Upper lobe of left lung (tissue), 6 donors: ENCODE measurements at regions not wholly inside any gene's neighbourhood (a gene's known extent, or its start where the extent isn't known, plus 50 kb on each side); places are given as distances from the start of the nearest gene placed in this dataset.

Source experiments
- ATAC-seq, 2 donors: fragments of 200-7000 bp; cut with Tn5 transposase; one replicate each; pipeline ENCODE4 v1.9.1; 2022; ENCODE audit warnings: mild to moderate bottlenecking in 2 of 2, moderate library complexity in 2 of 2; ENCODE audit not compliant: low FRiP score in 2 of 2
- DNase-seq, 2 donors: peaks; one replicate each; pipeline ENCODE4 v3.0.0-alpha.2; 2019 to 2020
- H3K27ac ChIP-seq, 4 donors: fragments of 200-600 bp; sonication (generic); one replicate each; pipeline ENCODE4 v1.5.1; 2016 to 2019
- H3K27me3 ChIP-seq, 4 donors: fragments of 200-600 bp; sonication (generic); one replicate each; pipeline ENCODE4 v1.5.1; 2017 to 2019
- H3K36me3 ChIP-seq, 4 donors: fragments of 200-600 bp; sonication (generic); one replicate each; pipeline ENCODE4 v1.5.1; 2016 to 2019
- H3K4me1 ChIP-seq, 4 donors: fragments of 200-600 bp; sonication (generic); one replicate each; pipeline ENCODE4 v1.5.1; 2018 to 2019
- H3K4me3 ChIP-seq, 4 donors: fragments of 200-600 bp; sonication (generic); one replicate each; pipeline ENCODE4 v1.5.1; 2017 to 2019; ENCODE audit warnings: mild to moderate bottlenecking in 2 of 4, moderate library complexity in 1 of 4
- H3K9me3 ChIP-seq, 4 donors: fragments of 200-600 bp; sonication (generic); one replicate each; pipeline ENCODE4 v1.5.1; 2018 to 2019
- EP300 ChIP-seq, 4 donors: sonication (generic); formaldehyde crosslinking; IDR thresholded peaks; one replicate each; pipeline ENCODE4 v1.5.1; 2017; ENCODE audit warnings: antibody characterized with exemption in 4 of 4, control low read depth in 2 of 4
- POLR2A ChIP-seq, 4 donors: fragments of 450-650 bp; IDR thresholded peaks; one replicate each; pipeline ENCODE4 v1.5.1; 2016 to 2017; ENCODE audit warnings: antibody characterized with exemption in 4 of 4, mild to moderate bottlenecking in 2 of 4
- POLR2AphosphoS5 ChIP-seq, 2 donors: sonication (generic); formaldehyde crosslinking; IDR thresholded peaks; one replicate each; pipeline ENCODE4 v1.5.1; 2017; ENCODE audit warnings: antibody characterized with exemption in 2 of 2
- WGBS, 2 donors: methylation state at CpG; one replicate each; pipeline ENCODE4 v1.1.5; 2017 to 2018; 5-methylcytosine and 5-hydroxymethylcytosine counted together
- TF ChIP-seq, protein P1 (sequence below), 6 experiments: fragments of 450-650 bp in 4 of 6; fragments of 200-600 bp in 2 of 6; sonication (generic) in 2 of 6; IDR thresholded peaks; one replicate each; pipeline ENCODE4 v1.5.1; 2016 to 2019; ENCODE audit warnings: antibody characterized with exemption in 6 of 6
- donor health status: DM: no; HTN: no; CAD: no; lungs with moderate emphysema.
- donor health status: DM: no; HTN: yes; CAD: no; lungs with severe emphysema.

DNA sequence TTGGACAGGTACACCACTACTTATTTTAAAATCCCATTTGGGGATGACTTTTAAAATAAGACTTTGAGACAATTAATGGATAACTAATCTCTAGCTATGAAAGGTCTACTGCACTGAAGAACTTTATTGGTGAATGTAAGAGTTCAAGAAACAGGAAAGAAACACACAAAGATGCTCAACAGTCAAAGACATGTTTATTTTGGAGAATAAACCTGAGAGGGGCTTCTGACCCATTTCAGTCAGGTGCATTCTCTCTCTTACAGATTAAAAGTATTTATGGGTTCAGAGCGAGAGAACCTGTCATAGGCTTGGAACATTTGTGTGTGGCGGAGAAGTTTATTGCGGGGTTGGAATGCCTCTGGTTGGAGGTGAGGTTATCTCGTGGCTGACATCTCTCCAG is 94.3 kb upstream of the USP29 start:
- no peak overlapping the region for H3K4me3 ChIP-seq
- H3K9me3 ChIP-seq, result peaks cover 0 to 5% (median 0%) of the 10 kb centered on the region in 4 donors
- no peaks in the 10 kb centered on the region for H3K36me3 ChIP-seq
- ATAC-seq (no peak), DNase-seq (no peak)
- no peaks in the 10 kb centered on the region for H3K27me3 ChIP-seq
- whole genome bisulfite sequencing, 2 donors, result 74 to 80% methylated on average over 4 of the region's 4 CpGs
- TF ChIP-seq POLR2A (IDR thresholded peaks at IDR 0.05) (no peak), POLR2AphosphoS5 (IDR thresholded peaks at IDR 0.05) (no peak), EP300 (IDR thresholded peaks at IDR 0.05) (no peak)
- TF ChIP-seq, protein P1, sequence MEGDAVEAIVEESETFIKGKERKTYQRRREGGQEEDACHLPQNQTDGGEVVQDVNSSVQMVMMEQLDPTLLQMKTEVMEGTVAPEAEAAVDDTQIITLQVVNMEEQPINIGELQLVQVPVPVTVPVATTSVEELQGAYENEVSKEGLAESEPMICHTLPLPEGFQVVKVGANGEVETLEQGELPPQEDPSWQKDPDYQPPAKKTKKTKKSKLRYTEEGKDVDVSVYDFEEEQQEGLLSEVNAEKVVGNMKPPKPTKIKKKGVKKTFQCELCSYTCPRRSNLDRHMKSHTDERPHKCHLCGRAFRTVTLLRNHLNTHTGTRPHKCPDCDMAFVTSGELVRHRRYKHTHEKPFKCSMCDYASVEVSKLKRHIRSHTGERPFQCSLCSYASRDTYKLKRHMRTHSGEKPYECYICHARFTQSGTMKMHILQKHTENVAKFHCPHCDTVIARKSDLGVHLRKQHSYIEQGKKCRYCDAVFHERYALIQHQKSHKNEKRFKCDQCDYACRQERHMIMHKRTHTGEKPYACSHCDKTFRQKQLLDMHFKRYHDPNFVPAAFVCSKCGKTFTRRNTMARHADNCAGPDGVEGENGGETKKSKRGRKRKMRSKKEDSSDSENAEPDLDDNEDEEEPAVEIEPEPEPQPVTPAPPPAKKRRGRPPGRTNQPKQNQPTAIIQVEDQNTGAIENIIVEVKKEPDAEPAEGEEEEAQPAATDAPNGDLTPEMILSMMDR (IDR thresholded peaks at IDR 0.05), result no peak
- H3K27ac ChIP-seq, result no peak overlapping the region
- H3K4me1 ChIP-seq, result no peaks in the 10 kb centered on the region

DNA sequence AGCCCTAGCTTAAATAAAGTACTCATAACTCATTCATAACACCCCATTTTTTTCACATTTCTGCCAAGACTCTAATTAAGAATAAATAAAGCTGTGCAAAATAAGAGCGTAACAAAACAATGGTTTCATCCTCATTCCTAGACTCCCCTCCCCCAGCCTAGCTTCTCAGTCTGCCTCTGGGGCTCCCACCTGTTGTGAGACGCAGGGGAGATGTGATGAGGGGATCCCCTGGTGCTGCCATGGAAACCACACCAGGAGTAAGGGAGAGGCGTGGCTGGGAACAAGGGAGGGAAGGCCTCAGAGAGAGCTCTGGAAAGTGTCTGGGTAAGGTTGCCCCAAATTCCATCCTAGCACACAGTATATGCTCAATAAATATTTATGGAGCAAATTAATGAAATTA is 93.3 kb upstream of the USP29 start:
- H3K4me1 ChIP-seq, result no peaks in the 10 kb centered on the region
- 56 to 85% methylated on average over 3 of the region's 3 CpGs for WGBS, 2 donors
- H3K27me3 ChIP-seq, result no peaks in the 10 kb centered on the region
- no peak overlapping the region for H3K4me3 ChIP-seq
- H3K27ac ChIP-seq, result no peak overlapping the region
- TF ChIP-seq, protein P1 (IDR thresholded peaks at IDR 0.05), result no peak
- TF ChIP-seq POLR2AphosphoS5 (IDR thresholded peaks at IDR 0.05) (no peak), EP300 (IDR thresholded peaks at IDR 0.05) (no peak), POLR2A (IDR thresholded peaks at IDR 0.05) (no peak)
- DNase-seq, result no peak
- H3K9me3 ChIP-seq, result peaks cover 0 to 9% (median 0%) of the 10 kb centered on the region in 4 donors
- ATAC-seq, result no peak
- H3K36me3 ChIP-seq, result no peaks in the 10 kb centered on the region

DNA sequence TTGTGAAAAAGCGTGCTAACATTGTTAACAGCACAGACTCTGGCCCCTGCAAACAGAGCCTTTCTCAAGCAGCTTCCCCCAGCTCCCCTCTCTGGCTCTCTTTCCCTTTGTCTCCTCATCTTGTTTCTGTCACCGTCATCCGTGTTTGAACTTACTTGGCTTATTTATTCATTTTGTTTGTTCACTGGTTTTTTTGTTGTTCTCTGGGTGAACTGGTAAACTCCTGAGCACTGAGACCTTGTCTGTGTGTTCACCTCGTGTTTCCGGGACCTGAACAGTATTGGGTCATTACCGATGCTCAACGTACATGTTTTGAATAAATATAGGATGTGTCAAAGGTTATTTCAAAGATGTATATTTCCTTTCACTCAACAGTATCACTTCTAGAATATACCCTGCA is 92.4 kb upstream of the USP29 start:
- ATAC-seq, result no peak
- Histone ChIP-seq H3K27me3 (no peaks in the 10 kb centered on the region), H3K4me3 (no peak overlapping the region), H3K27ac (no peak overlapping the region), H3K9me3 (peaks cover 0 to 9% (median 0%) of the 10 kb centered on the region in 4 donors), H3K36me3 (no peaks in the 10 kb centered on the region), H3K4me1 (no peaks in the 10 kb centered on the region)
- no peak for DNase-seq
- 69 to 70% methylated on average over 7 of the region's 7 CpGs for WGBS, 2 donors
- TF ChIP-seq, protein P1 (IDR thresholded peaks at IDR 0.05), result no peak
- TF ChIP-seq POLR2A (IDR thresholded peaks at IDR 0.05) (no peak), EP300 (IDR thresholded peaks at IDR 0.05) (no peak), POLR2AphosphoS5 (IDR thresholded peaks at IDR 0.05) (no peak)

DNA sequence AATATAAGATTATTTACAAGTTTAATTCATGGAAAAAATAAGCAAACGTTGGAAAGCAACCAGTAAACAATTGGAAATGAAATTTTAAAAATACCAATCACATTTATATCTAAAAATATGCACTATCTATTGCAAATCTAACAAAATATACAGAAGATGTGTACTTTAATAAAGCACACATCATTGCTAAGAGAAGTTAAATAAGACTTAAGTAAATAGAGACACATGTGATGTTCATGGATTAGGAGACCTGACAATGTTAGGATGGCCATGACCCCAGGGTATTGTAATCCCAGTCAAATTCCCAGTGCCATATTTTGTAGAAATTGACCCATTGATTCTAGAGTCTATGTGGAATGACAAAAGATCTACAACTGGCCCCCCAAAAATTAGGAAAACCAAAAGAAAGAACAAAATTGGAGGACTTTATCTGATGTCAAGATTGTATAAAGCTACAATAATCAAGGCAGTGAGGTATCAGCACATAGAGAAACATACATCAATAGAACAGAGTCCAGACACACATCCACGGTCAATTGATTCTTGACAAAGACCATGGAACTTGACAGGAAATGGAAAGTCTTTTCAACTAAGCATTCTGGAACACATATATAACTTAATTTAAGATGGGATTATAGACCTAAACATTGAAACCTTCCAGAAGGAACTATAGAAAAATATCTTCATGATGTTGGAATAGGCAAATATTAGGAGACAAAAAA is 90.8 kb upstream of the USP29 start:
- TF ChIP-seq, protein P1 (IDR thresholded peaks at IDR 0.05), result no peak
- TF ChIP-seq POLR2A (IDR thresholded peaks at IDR 0.05), result no peak
- TF ChIP-seq POLR2AphosphoS5 (IDR thresholded peaks at IDR 0.05), result no peak
- no peak for TF ChIP-seq EP300 (IDR thresholded peaks at IDR 0.05)

DNA sequence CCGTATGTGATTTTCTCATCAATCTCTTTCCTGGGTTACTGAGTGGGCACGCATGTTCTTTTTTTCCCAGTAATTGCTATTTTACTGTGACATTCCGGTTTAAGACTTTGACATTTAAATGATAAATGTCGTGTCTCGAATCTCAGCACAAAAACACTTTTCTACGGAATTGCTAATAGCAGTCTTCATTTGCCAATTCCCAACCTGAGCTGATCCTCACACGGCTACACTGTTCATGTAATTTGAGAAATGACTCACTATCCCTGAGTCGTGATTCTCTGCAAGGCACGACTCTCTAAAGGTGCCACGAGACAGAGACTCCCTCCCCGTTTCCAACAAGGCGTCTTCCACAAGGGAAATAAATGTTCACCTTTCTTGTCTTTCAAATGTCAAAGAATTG is 88.7 kb upstream of the USP29 start:
- DNase-seq, result no peak
- Histone ChIP-seq H3K36me3 (no peaks in the 10 kb centered on the region), H3K4me3 (no peak overlapping the region), H3K27me3 (no peaks in the 10 kb centered on the region), H3K27ac (no peak overlapping the region), H3K4me1 (no peaks in the 10 kb centered on the region), H3K9me3 (peaks cover 0 to 4% (median 1%) of the 10 kb centered on the region in 4 donors)
- TF ChIP-seq EP300 (IDR thresholded peaks at IDR 0.05) (no peak), POLR2A (IDR thresholded peaks at IDR 0.05) (no peak), POLR2AphosphoS5 (IDR thresholded peaks at IDR 0.05) (no peak)
- TF ChIP-seq, protein P1 (IDR thresholded peaks at IDR 0.05), result no peak
- 70 to 74% methylated on average over 12 of the region's 12 CpGs for WGBS, 2 donors
- no peak for ATAC-seq

More for the DNA sequence above, 90.8 kb upstream of the USP29 start:
- Histone ChIP-seq H3K27me3 (no peaks in the 10 kb centered on the region), H3K27ac (no peak overlapping the region), H3K4me1 (no peaks in the 10 kb centered on the region), H3K9me3 (peaks cover 0 to 8% (median 1%) of the 10 kb centered on the region in 4 donors), H3K36me3 (no peaks in the 10 kb centered on the region), H3K4me3 (no peak overlapping the region)
- no peak for DNase-seq
- no peak for ATAC-seq
- 61% methylated on average over 2 of the region's 2 CpGs for WGBS, 2 donors
